GM12878 (cell line): ENCODE measurements at regions not wholly inside any gene's neighbourhood (a gene's known extent, or its start where the extent isn't known, plus 50 kb on each side); places are given as distances from the start of the nearest gene placed in this dataset.
"Not testable (repeated sequence)": the region's sequence is repeated elsewhere in the genome, so short reads cannot be mapped to it uniquely, and the experiment has no call there.

Experiments used
- PBX3 ChIP-seq: IDR thresholded peaks from 2 replicates; pipeline ENCODE4 v1.6.1; 2011; ENCODE audit warnings: mild to moderate bottlenecking, low read depth, low read length, moderate library complexity; ENCODE audit not compliant: insufficient replicate concordance
- POLR2A ChIP-seq: IDR thresholded peaks from 2 replicates; pipeline ENCODE4 v1.6.1; 2011; ENCODE audit warnings: low read depth, mild to moderate bottlenecking, low read length
- RELA ChIP-seq: fragments of 450-650 bp; IDR thresholded peaks from 2 replicates; pipeline ENCODE4 v1.8.0; 2014; ENCODE audit warnings: borderline replicate concordance; ENCODE audit not compliant: partially characterized antibody
- REST ChIP-seq: IDR thresholded peaks from 2 replicates; pipeline ENCODE4 v1.6.1; 2012; ENCODE audit warnings: mild to moderate bottlenecking, low read depth, low read length
- TARDBP ChIP-seq: IDR thresholded peaks from 2 replicates; pipeline ENCODE4 v1.6.1; 2016; ENCODE audit warnings: borderline replicate concordance

DNA sequence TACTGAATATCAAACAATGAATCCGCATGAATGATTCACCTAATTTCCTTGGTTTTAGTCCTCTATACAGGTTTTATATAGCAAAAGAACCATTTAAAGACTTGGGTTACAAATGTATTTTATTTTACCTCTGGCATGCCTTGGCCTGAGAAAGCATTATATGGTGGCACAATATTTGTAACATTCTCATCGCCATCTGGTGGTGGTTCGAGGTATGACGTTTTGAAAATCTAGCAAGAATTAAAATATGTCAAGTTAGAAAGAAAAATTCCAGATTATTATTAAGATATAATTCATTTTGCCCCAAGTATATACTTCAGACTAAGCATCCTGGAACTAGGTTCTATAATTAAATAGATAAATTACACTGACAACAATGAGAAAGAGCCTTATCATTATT is 445.9 kb downstream of the ZNF33B start:
- TF ChIP-seq POLR2A, REST, TARDBP, PBX3, RELA: not testable (repeated sequence)
